ENCODE measurements at regions not wholly inside any gene's neighbourhood (a gene's known extent, or its start where the extent isn't known, plus 50 kb on each side); places are given as distances from the start of the nearest gene placed in this dataset.

GRCh38 chr16:51041546-51041945 is 109.5 kb downstream of the SALL1 start:
- TF ChIP-seq CTCF (IDR thresholded peaks at IDR 0.05), result no peak
- TF ChIP-seq POLR2A (IDR thresholded peaks at IDR 0.05), result no peak
- TF ChIP-seq EP300 (IDR thresholded peaks at IDR 0.05), result no peak

All from tibial nerve (tissue), 4 donors.